GM19351 (cell line): ENCODE measurements at regions not wholly inside any gene's neighbourhood (a gene's known extent, or its start where the extent isn't known, plus 50 kb on each side); places are given as distances from the start of the nearest gene placed in this dataset.

Source experiments
- ATAC-seq: cut with Tn5 transposase; IDR thresholded peaks from one replicate; pipeline ENCODE4 v1.9.1; 2021; ENCODE audit warnings: mild to moderate bottlenecking, moderate library complexity; ENCODE audit not compliant: unreplicated experiment

DNA sequence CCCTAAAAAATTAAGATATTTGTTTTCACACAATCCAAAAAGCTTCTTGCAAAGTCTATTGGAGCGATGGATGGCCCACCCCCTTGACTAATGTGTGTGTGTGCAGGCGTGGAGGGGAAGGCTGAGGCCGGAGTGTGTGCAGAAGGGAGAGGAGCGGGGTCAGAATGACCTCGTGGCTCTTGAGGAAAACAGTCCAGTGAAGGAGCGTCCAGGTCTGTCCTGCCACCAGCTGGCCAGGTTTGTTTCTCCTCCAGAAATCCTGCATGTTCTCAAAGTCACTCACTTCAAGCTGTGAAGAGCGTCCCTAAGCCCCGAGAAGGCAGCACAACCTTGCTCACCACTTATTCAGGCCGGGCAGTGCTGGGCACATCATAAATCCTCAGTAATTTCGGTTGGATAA lies 69.5 kb upstream of the SSX2IP start:
- ATAC-seq = no peak

DNA sequence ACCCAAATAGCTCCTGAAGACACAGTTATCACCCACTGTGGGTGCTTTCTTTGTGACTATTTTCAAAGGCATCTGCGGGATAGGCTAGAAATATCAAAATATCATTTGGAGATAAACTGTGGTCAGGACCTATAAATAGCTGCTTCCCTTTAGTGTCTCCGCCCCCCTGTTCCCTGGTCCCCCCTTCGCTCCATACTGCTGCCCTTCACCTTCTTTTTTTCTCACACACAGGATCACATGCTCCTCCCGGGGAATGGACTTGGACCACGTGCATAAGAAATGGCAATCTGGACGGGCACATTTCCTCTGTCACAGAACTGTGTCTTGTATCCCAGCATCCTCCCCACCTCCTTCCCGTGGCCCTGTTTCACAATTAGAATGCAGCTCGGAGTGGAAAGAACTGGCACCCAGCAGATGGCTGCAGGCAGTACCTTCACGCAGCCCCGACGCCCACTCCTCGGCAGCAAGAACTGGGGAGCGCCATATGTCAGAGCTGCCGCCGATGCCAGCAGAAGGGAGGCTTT lies 68.8 kb upstream of the SSX2IP start:
- ATAC-seq = no peak

DNA sequence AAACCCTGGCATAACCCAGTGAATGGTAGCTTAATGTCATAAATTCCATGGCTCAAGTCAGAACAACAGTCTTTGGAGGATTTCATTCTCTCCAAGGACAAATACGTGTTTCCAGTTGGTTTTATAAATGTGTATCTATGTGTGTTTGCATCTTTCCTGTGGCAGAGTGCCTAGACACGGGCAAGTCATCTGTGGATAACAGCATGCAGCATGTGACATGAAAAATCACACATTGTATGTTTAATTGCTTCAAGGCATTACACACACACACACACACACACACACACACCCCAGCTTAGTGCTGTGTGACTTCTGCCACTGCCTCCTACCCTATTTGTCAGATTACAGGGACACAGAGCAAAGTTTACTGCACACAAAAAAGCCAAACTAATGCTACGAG lies 68.2 kb upstream of the SSX2IP start:
- ATAC-seq = no peak

DNA sequence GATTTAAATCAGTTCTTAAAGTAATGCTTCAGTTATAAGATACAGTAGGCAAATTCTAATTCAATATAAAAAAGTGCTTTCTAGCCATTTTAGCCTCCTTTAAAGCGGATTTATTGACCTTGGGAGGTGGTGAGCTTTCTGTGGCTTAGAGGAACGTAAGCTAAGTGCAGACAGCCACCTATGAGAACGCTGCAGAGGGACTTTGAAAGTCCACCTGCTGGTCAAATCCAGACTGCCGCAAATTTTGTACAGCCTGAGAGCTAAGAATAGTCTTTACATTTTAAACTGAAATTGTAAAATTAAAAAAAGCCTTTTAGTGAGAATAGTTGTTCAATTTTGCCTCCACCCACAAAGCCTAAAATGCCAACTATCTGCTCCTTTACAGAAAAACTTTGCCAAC lies 67.0 kb upstream of the SSX2IP start:
- no peak for ATAC-seq

DNA sequence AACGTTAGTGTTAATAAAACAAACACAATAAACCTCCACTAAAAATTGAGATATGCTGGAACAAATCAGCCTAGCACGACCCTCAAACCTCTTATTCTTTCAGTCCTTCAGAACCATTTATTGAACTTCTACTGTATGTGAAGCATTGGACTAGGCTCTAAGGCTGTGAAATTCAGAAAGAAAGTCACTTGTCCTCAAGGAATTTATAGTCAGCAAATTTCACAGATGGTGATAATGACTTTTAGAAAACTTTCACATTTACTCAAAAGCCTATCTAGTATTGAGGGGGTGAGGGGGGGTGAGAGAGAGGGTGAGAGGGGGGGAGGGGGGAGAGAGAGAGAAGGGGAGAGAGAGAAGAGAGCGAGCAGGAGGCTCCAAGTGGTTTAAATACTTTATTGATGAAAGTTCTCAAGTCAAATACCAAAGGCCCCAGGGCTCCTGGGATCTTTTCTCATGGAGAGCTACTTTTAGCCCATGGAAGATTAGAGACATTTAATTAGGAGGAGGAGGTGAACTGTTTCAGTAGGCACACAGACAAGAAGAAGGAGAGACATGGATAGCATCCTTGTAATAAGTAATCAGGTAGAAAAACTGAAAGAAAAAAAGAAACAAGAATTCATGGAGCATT lies 66.3 kb upstream of the SSX2IP start:
- ATAC-seq = no peak

DNA sequence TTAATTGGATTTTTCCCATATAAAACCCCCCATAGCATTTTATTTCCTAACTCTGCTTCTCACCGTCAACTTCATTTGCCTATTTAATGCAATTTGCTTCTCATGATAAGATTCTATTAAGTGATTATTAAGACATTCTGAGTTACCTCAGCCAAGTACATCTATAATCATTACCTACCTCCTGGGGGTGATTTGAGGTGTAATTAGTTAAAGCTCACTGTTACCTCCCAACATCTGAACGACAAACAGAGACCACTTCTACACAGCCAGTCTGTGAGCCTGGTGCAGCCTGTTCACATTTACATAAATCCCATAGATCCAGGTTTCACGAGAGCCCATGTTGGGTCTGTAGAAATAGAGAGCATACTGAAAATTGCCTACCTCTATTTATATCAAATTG lies 65.7 kb upstream of the SSX2IP start:
- ATAC-seq = no peak

DNA sequence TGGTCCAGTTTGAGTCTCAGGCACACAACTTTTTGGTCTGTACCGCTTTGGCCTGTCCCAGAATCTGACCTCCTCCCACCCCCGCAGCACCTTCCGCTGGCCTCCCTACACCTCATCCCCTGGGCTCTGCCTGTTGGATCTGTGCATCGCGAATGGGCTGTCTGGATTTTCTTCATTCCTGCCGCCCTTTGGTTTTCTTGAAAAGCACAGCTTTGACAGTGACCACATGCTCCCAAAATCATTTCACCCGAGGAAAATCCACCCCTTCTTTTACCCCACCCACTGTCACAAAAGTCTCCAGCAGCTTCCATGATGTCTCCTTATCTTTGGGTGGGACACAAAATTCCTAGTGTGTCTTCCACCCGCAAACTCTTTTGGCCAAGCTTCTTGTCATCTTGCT lies 65.0 kb upstream of the SSX2IP start:
- no peak for ATAC-seq

DNA sequence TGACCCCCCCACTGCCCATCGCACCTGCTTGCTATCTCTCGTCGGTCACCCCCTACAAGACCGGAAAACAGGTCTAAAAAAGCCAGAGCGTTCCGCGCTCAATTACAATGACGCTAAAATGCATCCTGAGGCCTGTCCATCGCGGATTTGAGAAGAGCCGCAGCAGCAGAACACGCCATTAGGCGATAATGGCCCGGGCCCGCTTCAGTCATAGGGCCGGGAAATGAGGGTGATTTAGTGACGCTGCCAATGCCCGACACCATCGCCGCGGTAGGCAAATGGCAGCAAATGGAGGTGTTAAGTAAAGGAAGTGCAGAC lies 64.1 kb upstream of the SSX2IP start:
- ATAC-seq = no peak

DNA sequence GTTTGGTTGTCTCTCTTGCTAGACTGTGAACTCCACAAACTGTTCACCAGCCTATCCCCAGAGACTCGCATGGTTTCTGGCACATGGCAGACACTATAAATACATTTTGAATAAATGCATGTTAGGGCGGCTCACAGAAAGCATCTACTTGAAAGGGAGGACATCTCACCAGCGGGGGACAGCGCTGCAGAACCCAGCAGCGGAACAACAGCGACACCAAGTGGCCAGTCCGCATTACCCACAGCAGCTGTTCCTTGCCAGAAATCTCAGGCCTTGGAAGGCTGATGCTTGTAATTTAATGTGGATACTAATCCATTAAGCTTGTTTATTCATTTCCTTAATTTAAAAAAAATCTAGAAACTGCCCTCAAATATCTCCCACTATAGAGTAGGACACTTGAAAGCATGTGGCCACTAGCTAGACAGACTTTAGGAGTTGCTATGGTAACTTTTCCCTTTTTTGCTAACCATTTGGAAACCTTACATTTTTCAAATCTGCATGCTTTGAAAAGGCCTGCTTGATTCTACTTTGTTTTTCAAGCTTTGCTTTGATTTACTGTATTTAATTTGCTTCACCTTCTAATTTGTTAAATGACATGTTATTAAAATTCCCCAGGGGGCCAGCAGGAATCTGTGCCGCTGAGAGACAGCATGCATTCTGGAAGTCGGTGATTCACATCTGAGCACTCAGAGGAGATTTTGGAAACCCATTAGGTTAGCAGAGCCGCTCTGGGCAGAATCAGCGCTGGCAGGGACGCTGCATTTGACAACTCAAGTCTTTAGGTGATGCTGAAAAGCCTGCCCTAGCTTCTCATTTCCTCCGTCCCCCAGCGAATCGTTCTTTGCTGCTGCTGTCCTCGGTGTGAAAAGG lies 63.5 kb upstream of the SSX2IP start:
- ATAC-seq = peak; percentile 78

DNA sequence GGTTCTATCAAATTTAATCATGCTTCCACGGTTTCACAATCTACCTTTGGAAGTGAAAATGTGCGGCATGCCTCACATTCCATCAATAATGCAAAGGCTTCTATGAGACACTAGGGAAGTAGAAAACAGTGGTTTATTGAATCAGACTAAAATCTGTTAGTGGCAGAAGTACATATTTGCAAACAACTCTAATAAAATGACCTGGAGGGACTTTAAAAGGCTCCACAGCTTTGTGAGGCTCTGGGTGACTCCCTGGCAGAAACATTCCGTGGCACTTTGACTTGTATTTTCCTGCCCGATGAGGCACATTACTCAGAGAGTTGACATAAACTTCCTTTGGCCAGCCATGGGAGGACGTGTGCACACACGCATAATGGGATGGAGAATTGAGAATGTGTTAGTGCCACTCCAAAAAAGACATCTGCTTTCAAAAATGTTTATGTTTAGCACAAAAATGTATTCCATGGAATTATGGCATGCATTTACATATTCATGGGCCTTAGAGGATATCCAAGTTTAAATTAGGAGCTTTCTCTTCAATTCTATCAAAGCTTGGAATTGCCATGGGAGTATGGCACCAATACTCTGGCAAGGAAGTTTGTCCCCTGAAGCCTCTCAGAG lies 60.0 kb upstream of the SSX2IP start:
- ATAC-seq = no peak

DNA sequence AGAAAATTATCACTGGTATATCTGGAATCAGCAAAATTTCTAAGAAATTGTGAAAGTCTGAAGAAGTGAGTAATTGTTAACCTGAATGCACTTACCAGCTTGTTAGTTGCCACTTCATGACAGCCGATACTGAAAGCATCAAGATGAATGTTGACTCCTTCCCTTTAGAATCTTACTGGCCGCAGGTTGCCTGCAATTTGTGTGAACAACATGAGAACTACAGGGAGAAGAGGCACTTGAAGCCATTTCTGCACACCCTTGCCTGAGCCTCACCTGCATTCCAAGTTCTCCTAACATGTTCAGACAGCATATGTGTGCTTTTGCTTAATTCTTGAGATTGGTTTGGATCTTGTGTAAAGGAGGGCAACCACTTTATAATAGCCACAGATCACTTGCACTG lies 59.2 kb upstream of the SSX2IP start:
- no peak for ATAC-seq

DNA sequence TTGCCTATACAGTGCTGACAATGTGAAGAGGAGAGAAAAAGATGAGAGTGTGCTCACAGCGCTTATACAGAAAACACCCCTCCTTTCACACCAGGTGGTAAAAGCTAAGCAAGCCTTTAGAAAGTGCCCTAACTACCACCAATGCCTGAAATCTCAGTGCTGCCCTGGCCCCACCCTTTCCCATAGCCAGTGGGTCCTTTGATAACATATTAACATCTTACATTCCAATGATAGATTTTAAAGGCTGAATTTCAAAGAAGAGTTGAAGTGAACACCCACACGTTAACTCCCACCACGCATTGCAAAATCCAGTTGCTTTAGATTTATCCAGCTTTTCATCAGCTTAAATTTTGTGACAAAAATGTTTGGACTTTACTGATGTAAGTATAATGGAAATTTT lies 58.1 kb upstream of the SSX2IP start:
- no peak for ATAC-seq

DNA sequence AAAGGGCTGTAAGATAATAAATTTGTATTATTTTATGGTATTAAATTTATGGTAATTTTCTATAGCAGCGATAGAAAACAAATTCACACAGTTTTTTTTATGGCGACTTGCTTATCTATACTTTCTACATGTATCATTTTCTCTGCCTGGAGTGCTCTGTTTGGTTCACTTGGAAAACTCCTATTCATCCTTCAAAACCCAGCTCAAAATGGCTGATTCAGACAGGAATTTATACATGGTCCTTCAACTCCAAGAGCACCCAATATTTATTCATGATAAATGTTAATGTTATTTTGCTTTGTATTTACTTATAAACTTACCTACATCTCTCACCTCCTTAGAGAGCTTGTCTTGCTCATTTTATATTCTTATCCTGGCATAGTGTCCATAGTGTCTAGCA lies 55.6 kb upstream of the SSX2IP start:
- ATAC-seq = no peak

DNA sequence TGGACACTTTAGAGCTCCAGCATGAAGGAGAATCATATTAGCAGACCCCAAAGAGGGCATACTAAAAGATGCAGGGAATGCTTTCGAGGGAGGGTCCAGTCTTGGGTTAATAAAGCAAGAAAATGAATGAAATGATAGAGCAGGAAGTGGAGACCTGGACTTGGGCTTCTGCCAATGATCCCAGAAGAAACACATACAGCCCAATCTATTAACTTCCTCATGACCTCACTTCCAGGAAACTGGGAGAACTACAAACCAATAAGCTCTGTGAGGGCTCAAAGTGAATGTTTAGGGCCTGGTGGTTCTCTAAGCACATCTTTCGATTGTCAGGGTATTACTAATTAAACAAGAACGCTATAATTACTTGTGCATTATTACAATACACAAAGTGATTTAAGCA lies 53.6 kb upstream of the SSX2IP start:
- ATAC-seq = no peak

DNA sequence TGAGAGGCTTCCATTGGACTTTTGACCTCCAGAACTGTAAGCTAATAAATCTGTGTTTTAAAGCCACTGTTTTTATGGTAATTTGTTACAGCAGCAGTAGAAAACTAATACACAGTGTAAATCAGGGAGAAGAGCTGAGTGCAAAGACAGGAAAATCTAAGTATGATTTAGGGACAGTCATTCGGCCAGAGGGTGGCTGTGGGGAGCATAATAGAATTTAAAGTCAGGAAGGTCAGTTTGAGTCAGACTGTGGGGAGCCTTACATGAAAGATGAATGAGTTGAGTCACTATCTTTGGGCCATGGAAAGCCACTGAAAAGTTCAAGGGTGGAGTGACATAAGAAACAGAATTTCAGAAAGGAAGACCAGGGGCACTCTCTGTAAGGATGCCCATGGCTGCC lies 52.4 kb upstream of the SSX2IP start:
- ATAC-seq = peak; percentile 85

DNA sequence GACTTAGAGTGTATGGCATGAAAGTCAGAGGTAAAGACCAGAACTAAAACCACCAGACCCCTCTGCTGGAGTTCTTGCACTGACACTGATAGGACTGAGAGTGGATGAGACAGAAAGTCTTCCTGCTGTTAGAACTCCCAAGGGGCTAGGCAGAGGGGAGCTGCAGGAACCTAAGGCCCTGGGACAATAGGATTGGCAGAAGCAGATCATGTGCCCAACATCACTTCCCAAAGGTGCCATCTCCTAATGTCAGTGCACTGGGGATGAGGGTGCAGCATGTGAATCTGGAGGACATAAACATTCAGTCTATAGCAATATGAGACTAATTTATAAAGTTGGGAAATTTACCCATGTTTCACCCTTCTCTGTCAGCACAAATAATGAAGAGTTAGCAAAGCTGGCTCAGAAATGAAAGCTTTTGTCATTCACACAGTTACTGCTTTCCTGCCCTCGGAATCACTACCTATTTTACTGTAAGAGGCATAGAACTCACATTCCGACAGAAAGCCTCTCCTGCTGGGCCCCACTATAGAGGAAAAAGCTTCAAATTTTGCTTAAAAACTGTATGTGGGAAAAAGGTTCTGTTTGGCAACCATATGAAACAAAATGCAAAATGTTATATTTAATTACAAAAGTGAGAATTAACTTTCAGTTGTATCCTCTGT lies 49.9 kb upstream of the SSX2IP start:
- no peak for ATAC-seq
